ENCODE measurements at regions not wholly inside any gene's neighbourhood (a gene's known extent, or its start where the extent isn't known, plus 50 kb on each side); places are given as distances from the start of the nearest gene placed in this dataset.

DNA sequence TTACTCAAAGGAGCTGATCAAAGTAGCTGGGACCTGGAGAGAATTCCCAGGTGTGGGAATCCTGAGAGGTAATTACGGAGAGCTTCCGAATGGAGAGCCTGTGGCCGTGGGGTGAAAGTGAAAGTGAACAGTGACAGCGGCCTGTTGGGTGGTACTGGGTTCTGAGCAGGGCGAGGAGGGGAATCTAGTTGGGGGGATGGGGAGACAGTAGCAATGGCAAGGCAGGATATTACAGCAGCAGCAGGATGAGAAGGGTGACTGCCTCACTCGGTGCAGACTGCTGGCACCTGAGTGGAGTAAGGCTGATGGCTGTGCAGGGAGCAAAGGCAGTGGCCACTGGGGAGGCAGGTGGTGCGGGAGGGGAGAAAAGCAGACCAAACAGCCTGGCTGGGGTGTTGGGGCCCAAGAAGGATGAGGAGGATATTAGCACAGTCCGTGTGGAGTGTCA lies 70.3 kb upstream of the PRDX6 start:
- DNase-seq, result no peak

DNA sequence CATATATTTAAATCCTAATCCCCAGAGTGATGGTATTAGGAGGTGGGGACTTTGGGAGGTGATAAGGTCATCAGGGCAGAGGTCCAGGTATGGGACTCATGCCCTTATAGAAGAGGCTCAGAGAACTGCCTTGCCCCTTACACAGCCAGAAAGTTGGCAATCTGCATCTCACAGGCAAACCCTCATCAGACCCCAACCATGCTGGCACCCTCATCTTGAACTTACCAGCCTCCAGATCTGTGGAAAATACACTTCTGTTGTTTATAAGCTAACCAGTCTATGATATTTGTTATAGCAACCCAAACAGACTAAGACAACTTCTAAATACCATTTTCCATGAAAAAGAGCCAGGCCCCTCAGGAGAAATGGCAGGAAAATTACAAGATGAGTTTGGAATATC lies 69.3 kb upstream of the PRDX6 start:
- no peak for DNase-seq

DNA sequence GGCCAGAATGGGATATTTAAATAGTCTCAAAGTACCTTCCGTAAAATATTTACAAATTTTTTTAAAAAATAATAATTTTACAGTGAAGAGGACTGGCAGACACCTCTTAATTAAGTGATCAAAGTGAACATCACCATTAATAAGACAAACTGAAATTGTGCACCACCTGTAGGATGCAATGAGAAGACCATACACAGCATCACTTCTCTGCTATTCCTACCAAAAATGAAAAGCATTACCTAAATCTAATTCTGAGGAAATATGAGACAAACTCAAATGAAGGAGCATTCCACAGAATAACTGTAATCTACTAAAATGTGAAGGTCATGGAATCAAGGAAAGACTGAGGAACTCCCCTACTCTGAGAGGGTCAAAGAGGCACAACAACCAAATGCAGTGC lies 68.2 kb upstream of the PRDX6 start:
- no peak for DNase-seq

DNA sequence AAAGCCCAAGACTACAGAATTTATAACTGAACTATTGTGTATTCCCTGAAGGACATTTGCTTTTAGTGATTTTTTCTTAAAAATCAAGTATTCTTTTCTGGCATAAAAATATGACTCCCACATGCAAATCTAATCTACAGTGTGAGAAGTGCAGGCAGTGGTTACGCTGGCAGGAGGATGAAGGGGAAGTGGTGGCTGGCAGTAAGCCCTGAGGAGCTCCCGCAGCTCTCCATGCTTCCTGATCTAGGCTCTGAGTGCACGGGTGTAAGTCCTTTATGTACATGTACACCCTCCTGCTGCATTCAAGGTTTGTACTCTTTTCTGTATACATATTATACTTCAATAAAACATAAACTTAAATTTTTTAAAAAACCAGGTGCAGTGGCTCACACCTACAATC lies 67.5 kb upstream of the PRDX6 start:
- DNase-seq, result peak in 1 of 2 experiments; percentile 10

DNA sequence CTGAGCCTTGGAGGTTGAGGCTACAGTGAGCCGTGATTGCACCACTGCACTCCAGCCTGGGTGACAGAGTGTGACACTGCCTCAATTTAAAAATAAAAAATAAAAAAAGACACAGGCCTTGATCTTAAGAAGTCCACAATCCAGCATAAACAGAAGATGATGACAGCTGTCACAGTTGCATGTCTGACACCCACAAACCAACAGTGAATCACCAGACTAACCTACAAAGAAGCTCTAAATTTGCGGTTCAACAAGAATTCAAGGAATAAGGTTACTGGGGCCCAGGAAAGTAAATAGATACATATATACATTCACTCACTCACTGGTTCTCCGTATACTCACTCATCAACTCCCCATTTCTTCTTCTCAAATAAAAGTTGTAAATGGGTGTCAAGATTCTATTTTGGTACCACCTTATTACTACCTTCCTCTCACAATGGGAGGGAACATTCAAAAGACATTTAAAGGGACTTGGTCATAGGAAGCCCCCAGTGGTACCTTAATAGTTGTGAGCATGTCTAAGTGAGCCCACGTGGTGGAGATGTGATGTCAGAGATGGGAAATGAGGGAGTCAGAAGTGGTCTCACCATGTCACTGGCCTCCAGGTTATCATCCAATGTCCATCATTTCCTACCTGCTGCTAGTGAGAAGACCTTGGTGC lies 66.9 kb upstream of the PRDX6 start:
- no peak for DNase-seq

GRCh38 chr1:173410794-173411236 lies 66.3 kb upstream of the PRDX6 start:
- peak in 1 of 2 experiments; percentile 10 for DNase-seq

GRCh38 chr1:173411835-173412742 lies 65.0 kb upstream of the PRDX6 start:
- DNase-seq, result no peak

GRCh38 chr1:173413271-173413707 lies 63.8 kb upstream of the PRDX6 start:
- no peak for DNase-seq

- no peak for DNase-seq
Measured at GRCh38 chr1:173414136-173414535, 63.0 kb upstream of the PRDX6 start.

DNA sequence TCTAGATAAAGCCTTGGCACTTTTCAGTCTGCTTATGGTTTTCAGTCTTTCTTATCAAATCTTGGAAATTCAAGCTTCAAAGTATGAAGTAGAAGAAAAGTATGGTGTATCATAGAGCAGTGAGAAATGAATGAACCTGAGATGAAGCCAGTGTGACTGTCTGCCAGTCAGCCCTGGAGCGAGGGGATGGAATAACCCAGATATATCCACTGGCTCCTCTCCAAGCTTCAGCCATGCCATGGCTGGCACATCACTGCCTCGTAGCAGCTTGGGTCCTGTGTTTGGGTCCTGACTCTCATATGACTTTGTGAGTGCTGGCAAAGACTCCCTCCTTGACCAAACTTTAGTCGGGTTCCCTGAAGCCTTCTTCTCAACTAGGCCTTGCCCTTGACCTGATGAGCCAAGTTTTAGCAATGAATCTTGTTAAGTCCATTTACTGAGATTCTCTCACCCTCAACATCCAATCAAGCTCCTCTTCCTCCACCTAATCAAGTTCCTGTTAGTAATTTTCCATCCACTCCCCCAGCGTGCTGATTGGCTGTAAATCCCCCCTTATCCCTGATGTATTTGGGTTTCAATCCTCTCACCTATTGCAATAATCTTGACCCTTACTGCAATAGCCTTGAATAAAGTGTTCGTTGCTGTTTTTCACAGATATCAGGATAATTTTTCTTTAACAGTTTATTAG lies 62.5 kb upstream of the PRDX6 start:
- DNase-seq, result no peak

DNA sequence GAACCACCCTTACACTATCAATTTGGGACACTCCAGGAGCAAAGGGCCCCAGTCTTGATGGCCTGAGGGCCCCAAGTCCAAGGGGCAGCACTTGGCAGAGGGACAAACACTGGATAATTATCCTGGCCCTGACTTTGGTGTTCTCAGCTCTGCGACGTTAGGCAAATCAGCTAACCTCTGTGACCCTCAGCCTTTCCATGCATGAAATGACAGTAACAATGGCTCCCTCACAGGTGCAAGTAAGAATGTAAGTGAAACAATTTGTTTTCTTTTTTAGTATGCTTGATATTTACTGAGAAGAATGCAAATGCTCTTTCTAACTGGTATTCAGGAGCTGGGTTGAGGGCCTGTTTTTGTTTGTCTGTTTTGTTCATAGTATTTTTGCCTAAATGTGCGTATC lies 61.6 kb upstream of the PRDX6 start:
- no peak for DNase-seq

GRCh38 chr1:173415905-173416450 lies 61.2 kb upstream of the PRDX6 start:
- no peak for DNase-seq

DNA sequence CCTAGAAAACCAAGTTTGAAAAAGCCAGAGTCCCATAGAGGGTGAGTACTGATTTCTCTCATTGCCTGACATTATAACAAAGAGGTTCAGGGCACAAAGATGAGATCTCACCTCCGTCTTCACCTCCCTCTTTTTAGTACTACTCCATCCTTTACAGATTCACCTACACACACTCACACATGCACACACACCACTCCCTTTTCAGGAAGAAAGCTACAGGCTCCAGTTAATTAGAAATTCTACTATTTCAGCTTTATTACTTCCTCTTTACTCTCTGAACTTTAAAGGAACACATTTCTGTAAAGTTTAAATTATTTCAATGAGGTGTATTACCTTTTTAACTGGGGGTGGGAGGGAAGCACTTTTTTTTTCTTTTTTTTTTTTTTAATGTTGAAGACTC lies 59.6 kb upstream of the PRDX6 start:
- DNase-seq, result no peak

DNA sequence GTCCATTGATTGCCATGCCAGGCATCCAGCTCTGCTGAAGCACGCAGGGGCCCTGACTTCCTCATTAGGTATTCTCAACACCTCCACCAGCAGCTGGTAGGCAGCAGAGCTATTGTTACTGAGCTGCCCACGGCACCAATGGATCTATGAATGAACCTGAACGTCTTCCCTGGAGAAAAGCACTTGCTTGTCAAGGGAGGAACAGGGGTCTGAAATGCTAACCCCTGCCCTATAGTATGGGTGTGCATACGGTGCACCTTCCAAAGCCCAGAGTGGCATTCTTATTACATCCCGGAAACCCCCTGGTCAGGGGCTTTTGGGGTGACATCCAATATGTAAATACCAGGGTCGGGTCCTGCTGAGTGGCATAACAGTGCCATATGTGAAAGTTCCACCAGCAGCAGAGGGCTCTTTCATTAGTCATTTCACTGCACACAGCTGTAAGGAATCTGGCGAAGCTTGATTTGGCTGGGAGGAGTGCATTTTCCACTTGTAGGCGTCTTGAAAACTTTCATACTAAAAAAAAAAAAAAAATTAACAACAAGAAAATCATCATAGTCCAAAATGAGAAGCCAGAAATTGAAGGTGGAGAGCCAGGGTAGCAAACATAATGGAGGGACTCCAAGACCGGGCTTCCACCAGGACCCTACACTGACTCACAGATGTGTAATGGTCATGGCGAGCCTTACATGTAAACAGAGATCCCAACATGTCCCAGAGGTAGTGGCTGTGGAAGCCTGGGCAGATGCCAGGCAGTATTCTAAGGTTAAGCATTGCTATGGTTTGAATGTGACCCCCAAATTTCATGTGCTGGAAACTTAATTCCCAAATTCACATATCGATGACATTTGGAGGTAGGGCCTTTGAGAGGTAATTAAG lies 58.8 kb upstream of the PRDX6 start:
- peak in 1 of 2 experiments; percentile 9 for DNase-seq

DNA sequence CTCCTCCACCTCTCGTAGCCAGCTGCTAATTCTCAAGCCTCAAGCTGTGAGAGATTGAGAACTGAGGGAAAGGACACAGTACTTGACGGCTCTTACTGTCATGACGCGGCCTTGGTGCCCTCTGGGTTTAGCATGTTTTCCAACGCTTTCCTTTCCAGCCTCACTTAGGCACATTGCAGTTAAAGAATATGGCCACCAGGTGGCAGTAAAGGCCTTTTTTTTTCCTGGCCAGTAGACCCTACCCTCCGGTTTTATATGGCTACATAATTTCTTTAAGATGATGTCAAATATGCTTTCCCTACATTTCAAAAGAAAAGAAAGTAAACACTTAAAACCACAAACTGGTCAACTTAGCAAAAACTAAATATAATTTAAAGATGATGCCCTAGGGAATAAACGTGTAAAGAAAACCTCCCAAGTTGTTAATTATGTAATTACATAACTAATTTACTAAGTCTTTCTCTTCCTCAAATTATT lies 56.8 kb upstream of the PRDX6 start:
- peak; percentile 53 to 63 for DNase-seq

DNA sequence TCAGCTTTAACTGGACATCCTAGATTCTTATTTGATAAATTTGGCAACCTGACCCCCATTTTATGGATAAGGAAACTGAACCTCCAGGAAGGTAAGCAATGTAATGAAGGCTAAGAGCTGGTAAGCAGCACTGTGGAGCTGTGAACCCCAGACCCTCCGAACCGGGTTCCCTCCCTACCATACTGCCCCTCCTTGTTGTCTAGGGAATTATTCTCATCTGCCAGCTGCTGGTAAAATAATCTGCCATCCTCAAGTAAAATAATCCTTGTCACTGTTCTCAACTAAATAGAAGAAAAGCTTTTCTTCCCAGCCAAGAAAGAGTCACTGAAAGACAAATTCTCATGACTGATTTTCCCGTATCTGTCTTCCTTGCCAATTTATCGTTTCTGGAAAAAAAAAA lies 55.8 kb upstream of the PRDX6 start:
- DNase-seq, result no peak

- DNase-seq, result no peak
Measured at GRCh38 chr1:173421789-173422188, 55.3 kb upstream of the PRDX6 start.

DNA sequence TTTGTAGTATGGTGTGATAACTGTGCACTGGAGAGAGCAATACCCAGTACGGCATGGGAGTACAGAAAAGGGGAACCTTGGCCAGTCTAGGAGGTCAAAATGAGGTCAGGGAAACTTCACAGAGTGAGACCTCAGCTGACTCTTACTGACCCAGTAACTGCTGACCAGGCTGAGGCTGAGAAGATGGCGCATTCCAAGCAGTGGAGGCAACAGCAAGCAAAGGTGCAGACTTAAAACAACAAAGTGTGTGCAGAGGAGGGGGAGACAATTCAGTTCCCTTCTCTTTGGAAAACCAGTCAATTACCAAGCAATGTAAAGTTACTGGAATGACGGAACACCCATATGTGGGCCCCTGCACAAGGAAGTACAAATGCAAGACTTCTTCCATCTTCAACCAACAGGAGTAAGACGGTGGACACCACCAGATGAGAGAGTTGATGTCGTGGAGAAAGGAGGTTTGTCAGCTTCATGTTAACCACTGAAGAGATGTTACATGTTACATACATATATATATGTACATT lies 54.6 kb upstream of the PRDX6 start:
- DNase-seq, result no peak

- DNase-seq, result no peak
Measured at GRCh38 chr1:173423291-173423690, 53.8 kb upstream of the PRDX6 start.

DNA sequence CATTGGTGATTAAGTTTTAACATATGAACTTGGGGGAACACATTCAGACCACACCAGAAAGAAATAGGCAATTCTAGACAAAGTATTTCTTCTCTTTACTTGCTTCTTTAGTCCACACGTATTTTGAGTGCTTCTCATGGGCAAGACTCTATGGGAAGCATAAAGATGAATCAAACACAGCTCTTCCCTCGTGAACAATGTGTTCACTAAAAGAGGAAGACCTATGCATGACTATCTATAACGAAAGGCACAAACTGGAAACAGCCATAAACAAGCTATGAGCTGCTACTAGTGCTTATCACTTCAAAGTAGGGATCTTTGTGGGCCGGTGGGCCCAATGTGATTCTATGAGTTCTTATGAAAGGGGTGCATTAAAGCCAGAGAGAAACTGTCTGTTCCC lies 53.0 kb upstream of the PRDX6 start:
- DNase-seq, result no peak

DNA sequence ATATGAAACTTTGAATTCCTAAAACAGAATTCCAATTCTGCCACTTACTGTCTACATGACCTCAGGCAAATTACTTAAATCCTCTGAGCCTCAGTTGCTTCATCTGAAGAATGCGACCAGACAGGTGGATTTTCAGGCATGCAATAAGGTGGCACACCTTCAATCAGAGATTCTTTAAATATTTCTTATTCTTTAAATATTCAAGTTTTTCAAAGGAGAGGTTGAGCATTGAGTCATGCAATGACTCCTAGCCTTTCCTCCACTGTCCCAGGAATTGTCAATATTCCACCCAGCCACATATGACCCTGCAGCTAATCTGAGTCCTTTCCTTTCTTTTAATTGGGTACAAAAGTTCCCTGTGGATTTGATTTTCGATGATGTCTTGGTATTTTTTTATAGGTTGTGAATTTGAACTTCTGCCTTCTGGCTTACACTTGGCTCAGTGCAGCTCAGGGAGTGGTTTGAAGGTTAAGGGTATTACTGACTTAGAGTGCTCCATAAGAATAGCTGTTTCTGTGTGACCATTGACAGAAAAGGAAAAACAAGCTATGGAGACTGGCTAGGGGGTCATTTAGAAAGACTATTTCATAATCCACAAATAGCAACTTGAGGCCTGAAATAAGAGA lies 52.2 kb upstream of the PRDX6 start:
- DNase-seq, result no peak
